PFSK-1 (cell line): ENCODE measurements at regions not wholly inside any gene's neighbourhood (a gene's known extent, or its start where the extent isn't known, plus 50 kb on each side); places are given as distances from the start of the nearest gene placed in this dataset.

Experiments
- POLR2AphosphoS5 ChIP-seq: IDR thresholded peaks from 2 replicates; pipeline ENCODE4 v1.6.1; 2012; ENCODE audit warnings: low read depth, mild to moderate bottlenecking, control low read depth, low read length, moderate library complexity
- SIN3A ChIP-seq: IDR thresholded peaks from 2 replicates; pipeline ENCODE4 v1.6.1; 2012; ENCODE audit warnings: mild to moderate bottlenecking, low read length, moderate library complexity, borderline replicate concordance; ENCODE audit not compliant: insufficient read depth
- TAF1 ChIP-seq: IDR thresholded peaks from 2 replicates; pipeline ENCODE4 v1.6.1; 2012; ENCODE audit warnings: low read length, control low read depth, borderline replicate concordance; ENCODE audit not compliant: insufficient read depth

DNA sequence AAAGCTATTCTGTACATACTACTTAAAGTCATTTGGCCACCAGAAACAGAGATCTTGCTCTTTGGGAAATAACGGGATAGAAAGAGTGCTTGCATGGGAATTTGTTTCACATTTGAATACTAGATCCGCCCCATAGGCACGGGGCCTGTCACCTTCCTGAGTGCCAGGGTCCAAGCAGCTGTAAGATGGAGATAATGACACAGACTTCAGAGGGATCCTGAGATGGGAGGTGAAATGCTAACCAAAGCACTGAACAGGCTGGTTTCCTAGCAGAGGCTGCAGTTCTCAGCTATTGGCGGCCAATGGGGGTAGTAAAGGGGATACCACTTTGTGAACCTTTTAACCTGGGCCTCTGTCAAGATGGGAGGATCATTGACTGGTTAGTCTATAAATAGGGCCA lies 225.4 kb downstream of the IRF8 start:
- TF ChIP-seq TAF1 (no peak), POLR2AphosphoS5 (no peak), SIN3A (no peak)
